Neural cell (in vitro differentiated cells): ENCODE measurements at regions not wholly inside any gene's neighbourhood (a gene's known extent, or its start where the extent isn't known, plus 50 kb on each side); places are given as distances from the start of the nearest gene placed in this dataset.

Experiments
- H2AFZ ChIP-seq: fragments of 200-600, 300-800 bp; sonication (generic), shearing (Covaris generic); 2 replicates; pipeline ENCODE4 v1.6.0; 2014; ENCODE audit warnings: low read depth, mild to moderate bottlenecking, antibody characterized with exemption, low read length, moderate library complexity
- H3F3A ChIP-seq: fragments of 200-600 bp; shearing (Covaris generic); 2 replicates; pipeline ENCODE4 v1.6.1; 2016; ENCODE audit warnings: mild to moderate bottlenecking, moderate library complexity, mixed read lengths, antibody characterized with exemption, low read length; ENCODE audit not compliant: insufficient read depth, poor library complexity, severe bottlenecking
- H3K27ac ChIP-seq: fragments of 200-600, 300-800 bp; sonication (generic), shearing (Covaris generic); 2 replicates; pipeline ENCODE4 v1.5.1; 2014; ENCODE audit warnings: mild to moderate bottlenecking, low read length, moderate library complexity
- H3K27me3 ChIP-seq: fragments of 300-800, 200-600 bp; sonication (generic), shearing (Covaris generic); 2 replicates; pipeline ENCODE4 v1.6.0; 2014; ENCODE audit warnings: mild to moderate bottlenecking, low read depth, low read length, moderate library complexity; ENCODE audit not compliant: insufficient read depth
- H3K36me3 ChIP-seq: fragments of 300-800, 200-600 bp; sonication (generic), shearing (Covaris generic); 2 replicates; pipeline ENCODE4 v1.5.1; 2014; ENCODE audit warnings: mild to moderate bottlenecking, antibody characterized with exemption, low read length, moderate library complexity; ENCODE audit not compliant: insufficient read depth
- H3K4me2 ChIP-seq: fragments of 300-800, 200-600 bp; sonication (generic), shearing (Covaris generic); 2 replicates; pipeline ENCODE4 v1.6.0; 2014; ENCODE audit warnings: mild to moderate bottlenecking, low read length
- H3K4me3 ChIP-seq: fragments of 300-800, 200-600 bp; sonication (generic), shearing (Covaris generic); 2 replicates; pipeline ENCODE4 v1.5.1; 2014; ENCODE audit warnings: mild to moderate bottlenecking, low read length, moderate library complexity
- H3K79me2 ChIP-seq: fragments of 200-600 bp; shearing (Covaris generic); replicated peaks from 2 replicates; pipeline ENCODE4 v1.6.0; 2014; ENCODE audit warnings: mild to moderate bottlenecking, low read length, moderate library complexity; ENCODE audit not compliant: insufficient read depth
- H3K9ac ChIP-seq: fragments of 300-800, 200-600 bp; sonication (generic), shearing (Covaris generic); 2 replicates; pipeline ENCODE4 v1.6.1; 2016; ENCODE audit warnings: mild to moderate bottlenecking, low read length, mixed read lengths
- H3K9me2 ChIP-seq: fragments of 200-600 bp; shearing (Covaris generic); 2 replicates; pipeline ENCODE4 v1.6.1; 2016; ENCODE audit warnings: mild to moderate bottlenecking, low read length, mixed read lengths; ENCODE audit not compliant: insufficient read depth
- H3K9me3 ChIP-seq: fragments of 200-600, 300-800 bp; sonication (generic), shearing (Covaris generic); 2 replicates; pipeline ENCODE4 v1.6.1; 2016; ENCODE audit warnings: mild to moderate bottlenecking, mixed run types, low read length, moderate library complexity, mixed read lengths
- H4K20me1 ChIP-seq: fragments of 200-600 bp; shearing (Covaris generic); 2 replicates; pipeline ENCODE4 v1.6.1; 2016; ENCODE audit warnings: mild to moderate bottlenecking, mixed run types; ENCODE audit not compliant: insufficient read depth
- CTCF ChIP-seq: fragments of 450-650 bp; IDR thresholded peaks from 2 replicates; pipeline ENCODE4 v1.5.1; 2014; ENCODE audit warnings: antibody characterized with exemption, mild to moderate bottlenecking, moderate library complexity; ENCODE audit not compliant: poor library complexity, severe bottlenecking
- EP300 ChIP-seq: fragments of 450-650 bp; conservative IDR thresholded peaks from 2 replicates; pipeline ENCODE4 v1.6.1; 2014; ENCODE audit warnings: antibody characterized with exemption, mild to moderate bottlenecking, moderate library complexity; ENCODE audit not compliant: poor library complexity, severe bottlenecking
- EZH2 ChIP-seq: fragments of 200-600, 300-800 bp; shearing (Covaris generic), sonication (generic); IDR thresholded peaks from 2 replicates; pipeline ENCODE4 v1.6.1; 2014; ENCODE audit warnings: antibody characterized with exemption, low read length, borderline replicate concordance, mild to moderate bottlenecking; ENCODE audit not compliant: insufficient read depth, poor library complexity, severe bottlenecking
- MXI1 ChIP-seq: fragments of 450-650 bp; conservative IDR thresholded peaks from 2 replicates; pipeline ENCODE4 v1.6.1; 2014; ENCODE audit warnings: antibody characterized with exemption, mild to moderate bottlenecking; ENCODE audit not compliant: poor library complexity, severe bottlenecking
- POLR2AphosphoS5 ChIP-seq: IDR thresholded peaks from 2 replicates; pipeline ENCODE4 v1.6.1; 2012
- RAD21 ChIP-seq: fragments of 450-650 bp; conservative IDR thresholded peaks from 2 replicates; pipeline ENCODE4 v1.6.1; 2014; ENCODE audit warnings: antibody characterized with exemption, mild to moderate bottlenecking, moderate library complexity
- REST ChIP-seq: IDR thresholded peaks from 2 replicates; pipeline ENCODE4 v1.6.1; 2012; ENCODE audit warnings: borderline replicate concordance
- SMC3 ChIP-seq: fragments of 450-650 bp; conservative IDR thresholded peaks from 2 replicates; pipeline ENCODE4 v1.6.1; 2014; ENCODE audit warnings: antibody characterized with exemption, mild to moderate bottlenecking, moderate library complexity; ENCODE audit not compliant: poor library complexity
- TAF1 ChIP-seq: IDR thresholded peaks from 2 replicates; pipeline ENCODE4 v1.6.1; 2012; ENCODE audit warnings: low read depth

- no peak overlapping the region for H3K4me2 ChIP-seq
- no peaks in the 10 kb centered on the region for H3K9me2 ChIP-seq
- H3K9ac ChIP-seq, result no peak overlapping the region
- H2AFZ ChIP-seq, result no peak overlapping the region
- H3K27ac ChIP-seq, result peak overlapping the region; percentile 22
- H3K9me3 ChIP-seq, result no peaks in the 10 kb centered on the region
- TF ChIP-seq POLR2AphosphoS5, result no peak
- TF ChIP-seq TAF1, result no peak
- TF ChIP-seq EP300, result no peak
- TF ChIP-seq MXI1, result no peak
- no peak for TF ChIP-seq EZH2
- no peak for TF ChIP-seq REST
- TF ChIP-seq RAD21, result peak; percentile 91
- peak; percentile 91 for TF ChIP-seq SMC3
- TF ChIP-seq CTCF, result peak; percentile 87
- no peaks in the 10 kb centered on the region for H3K27me3 ChIP-seq
- H3K36me3 ChIP-seq, result no peaks in the 10 kb centered on the region
- no peaks in the 10 kb centered on the region for H3F3A ChIP-seq
- H3K79me2 ChIP-seq, result no peaks in the 10 kb centered on the region
- no peaks in the 10 kb centered on the region for H4K20me1 ChIP-seq
- no peak overlapping the region for H3K4me3 ChIP-seq
Measured at GRCh38 chr18:25896178-25896780, 194.1 kb downstream of the SS18 start.

DNA sequence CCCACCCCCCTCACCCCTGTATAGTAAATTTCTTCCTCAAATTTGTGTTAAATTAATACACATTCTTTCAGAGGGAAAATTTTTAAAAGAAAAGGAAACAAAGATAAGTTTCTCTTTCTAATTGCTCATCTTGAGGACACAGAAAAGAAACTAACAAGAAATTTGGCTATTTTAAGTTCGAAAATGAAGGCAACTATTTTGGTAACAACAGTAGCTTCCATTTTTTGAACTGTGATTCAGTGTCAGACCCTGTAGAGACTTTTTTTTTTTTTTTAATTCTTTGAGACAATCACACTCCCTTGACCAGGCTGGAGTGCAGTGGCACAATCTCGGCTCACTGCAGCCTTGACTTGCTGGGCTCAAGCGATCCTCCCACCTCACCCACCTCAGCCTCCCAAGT lies 194.9 kb downstream of the SS18 start:
- Histone ChIP-seq H2AFZ (no peak overlapping the region), H3F3A (no peaks in the 10 kb centered on the region), H3K9me3 (no peaks in the 10 kb centered on the region), H4K20me1 (no peaks in the 10 kb centered on the region), H3K27ac (no peak overlapping the region), H3K4me3 (no peak overlapping the region), H3K4me2 (no peak overlapping the region), H3K9me2 (no peaks in the 10 kb centered on the region), H3K36me3 (no peaks in the 10 kb centered on the region), H3K27me3 (no peaks in the 10 kb centered on the region), H3K9ac (no peak overlapping the region), H3K79me2 (no peaks in the 10 kb centered on the region)
- TF ChIP-seq TAF1 (no peak), RAD21 (no peak), EZH2 (no peak), REST (no peak), SMC3 (no peak), CTCF (no peak), POLR2AphosphoS5 (no peak), MXI1 (no peak), EP300 (no peak)
